HG03095 (cell line): ENCODE measurements at regions not wholly inside any gene's neighbourhood (a gene's known extent, or its start where the extent isn't known, plus 50 kb on each side); places are given as distances from the start of the nearest gene placed in this dataset.
"Not testable (repeated sequence)": the region's sequence is repeated elsewhere in the genome, so short reads cannot be mapped to it uniquely, and the experiment has no call there.

Experiments used
- ATAC-seq: cut with Tn5 transposase; IDR thresholded peaks from one replicate; pipeline ENCODE4 v1.9.1; 2021; ENCODE audit warnings: moderate library complexity; ENCODE audit not compliant: unreplicated experiment

DNA sequence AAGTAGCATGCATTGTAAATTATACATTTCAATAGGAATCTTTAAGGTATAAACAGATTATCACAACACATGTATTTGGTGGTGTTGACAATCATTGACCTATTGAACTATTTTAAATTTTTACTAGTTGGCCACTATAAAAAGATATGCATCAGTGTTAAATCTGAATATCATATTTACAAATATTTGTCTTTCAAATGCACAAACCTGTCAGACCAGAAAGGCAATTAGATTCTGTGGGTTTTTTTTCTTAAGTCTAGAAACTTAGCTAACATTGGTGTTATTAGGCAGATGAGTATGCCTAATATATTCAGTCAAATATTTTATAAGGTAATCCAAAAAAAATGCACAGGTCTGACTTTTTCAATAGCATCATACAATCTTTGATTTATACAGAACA is 241.4 kb upstream of the DGKB start:
- ATAC-seq: no peak

DNA sequence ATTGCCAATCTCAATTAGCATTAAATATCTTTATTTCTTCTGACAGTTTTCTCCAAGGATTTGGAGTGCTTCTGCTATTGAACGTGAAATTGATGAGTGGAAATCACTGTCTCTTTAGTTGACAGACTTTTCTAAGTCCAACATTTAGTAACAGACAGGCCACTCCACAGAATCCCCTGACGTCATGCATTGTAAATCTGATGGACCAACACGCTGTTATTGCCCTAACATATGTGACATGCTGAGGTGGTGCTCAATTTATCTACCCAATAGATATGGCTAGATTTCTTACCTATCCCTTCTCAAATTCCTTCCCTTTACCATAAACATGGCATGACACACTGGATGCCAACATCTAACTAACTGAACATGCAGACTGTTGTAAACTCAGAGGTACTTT is 240.6 kb upstream of the DGKB start:
- no peak for ATAC-seq

DNA sequence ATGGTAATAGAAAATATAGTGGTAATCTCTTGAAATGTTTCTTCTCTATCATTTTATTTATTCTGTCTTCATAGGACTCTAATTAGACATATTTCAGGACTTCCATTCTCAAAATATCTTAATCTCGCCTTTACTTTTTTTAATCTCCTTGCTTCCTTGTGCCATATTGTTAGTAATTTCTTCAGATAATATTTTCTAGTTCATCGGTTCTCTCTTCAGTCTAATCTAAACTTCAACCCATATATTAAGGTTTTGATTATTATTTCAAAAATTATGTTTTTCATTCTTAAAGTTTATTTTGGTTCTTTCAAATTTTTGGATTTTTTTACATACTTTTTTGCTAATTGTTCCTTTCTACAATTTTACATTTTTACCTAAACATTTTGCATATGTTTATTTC is 237.9 kb upstream of the DGKB start:
- ATAC-seq: no peak

DNA sequence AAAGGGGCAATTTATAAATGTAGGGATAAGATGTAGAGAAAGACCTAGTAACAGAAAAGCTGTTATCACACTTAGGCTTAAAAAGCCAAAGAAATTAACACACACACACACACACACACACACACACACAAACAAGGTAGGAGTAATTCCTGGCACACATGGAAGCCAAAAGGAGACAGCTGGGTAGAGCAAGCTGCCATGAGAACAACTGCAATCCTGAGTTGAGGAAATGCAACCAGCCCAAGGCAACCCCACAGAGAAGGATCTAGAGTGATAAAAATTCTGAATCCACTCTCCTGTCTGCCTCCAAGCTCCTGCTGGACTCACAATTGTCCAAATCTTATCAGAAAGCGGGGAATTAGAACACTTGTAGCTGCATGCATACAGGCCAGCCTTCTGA is 229.1 kb upstream of the DGKB start:
- ATAC-seq: no peak

DNA sequence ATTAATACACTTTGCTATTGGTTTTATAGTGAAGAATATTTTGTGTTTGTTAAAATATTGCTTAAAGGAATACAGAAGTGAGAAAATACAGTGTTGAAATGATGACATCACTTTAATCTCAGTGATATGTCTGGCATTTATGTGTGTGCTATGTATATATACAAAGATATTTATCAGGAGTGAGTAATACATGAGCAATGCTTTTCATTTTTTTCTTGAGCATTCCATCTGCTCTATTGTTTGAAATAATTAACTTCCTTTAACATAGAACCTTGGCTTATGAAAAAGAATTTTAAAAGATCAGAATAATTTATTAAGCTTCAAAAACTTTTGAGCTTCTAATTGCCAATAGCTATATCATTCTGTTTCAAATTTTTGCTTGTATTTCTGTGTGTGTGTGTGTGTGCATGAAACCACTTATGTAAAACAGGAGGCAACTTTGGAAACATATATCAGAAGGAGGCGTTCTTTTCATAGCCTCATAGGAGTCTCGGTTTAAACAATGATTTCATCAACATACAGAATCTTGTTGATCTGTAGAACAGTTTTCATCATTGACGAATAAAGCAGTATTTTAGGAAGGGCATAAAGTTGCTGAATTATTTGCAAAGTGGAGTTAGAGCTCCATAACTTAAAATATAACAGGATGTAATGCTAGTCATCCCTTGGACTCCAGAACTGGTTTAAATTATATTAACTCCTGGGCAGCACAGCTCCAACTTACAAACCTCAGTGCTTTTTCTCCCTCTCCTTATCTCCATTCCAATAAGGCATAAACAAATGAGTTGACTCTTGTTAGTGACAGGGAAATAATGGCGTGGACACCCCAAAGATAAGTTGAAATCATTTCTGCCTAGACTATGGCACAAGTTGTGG is 228.4 kb upstream of the DGKB start:
- ATAC-seq: no peak

DNA sequence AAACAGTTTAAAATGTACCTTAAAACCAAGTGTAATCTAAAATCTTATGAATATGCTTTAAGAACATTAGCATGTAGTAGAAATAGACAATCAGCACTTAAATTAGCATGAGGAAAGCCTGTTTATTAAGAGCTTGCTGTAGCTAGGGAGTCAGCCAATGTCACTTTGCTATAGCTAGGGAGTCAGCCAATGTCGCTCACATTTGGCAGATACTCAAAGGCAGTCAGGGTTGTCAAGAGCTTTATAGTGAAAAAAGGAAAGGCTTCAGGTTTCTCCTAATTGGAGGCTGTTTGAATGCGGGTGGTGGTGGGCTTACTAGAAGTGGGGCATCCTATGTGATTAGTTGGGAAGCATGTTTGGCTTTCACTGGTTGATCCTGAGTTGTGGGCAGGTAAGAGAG is 226.2 kb upstream of the DGKB start:
- ATAC-seq: no peak

DNA sequence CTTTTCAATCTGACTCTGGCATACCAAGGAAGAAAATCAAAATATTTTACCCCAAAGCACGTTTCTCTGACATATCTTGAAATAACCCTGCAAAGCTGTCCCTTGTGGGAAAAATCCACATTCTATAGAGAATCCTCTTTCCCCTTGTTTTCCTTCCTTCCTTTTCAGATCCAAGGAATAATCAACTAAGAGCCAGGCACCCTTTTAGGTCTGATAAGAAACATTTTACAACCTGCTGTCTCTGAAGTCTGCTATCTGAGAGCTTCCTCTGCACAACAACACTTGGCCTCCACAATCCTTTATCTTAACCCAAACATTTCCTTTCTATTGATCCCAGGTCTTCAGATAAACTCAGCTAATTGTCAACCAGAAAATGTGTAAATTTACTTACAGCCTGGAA is 224.1 kb upstream of the DGKB start:
- ATAC-seq: not testable (repeated sequence)

DNA sequence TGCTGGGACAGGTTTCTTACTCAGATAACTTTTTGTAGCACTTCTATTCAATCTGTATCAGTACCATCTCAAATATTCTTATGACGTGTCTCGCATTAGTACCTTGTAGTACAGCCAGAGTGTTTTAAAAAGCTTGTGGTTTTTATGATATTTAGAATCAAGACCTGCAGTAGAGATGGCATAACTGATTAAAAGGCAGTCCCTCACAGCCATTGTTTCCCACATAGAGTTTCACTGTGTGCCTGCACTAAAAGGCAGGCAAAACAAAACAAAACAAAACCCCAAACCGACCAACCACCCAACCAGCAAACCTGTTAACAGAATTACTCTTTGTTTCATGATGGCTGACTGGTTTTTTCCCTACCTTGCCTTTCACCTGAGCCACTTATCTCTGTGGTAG is 221.3 kb upstream of the DGKB start:
- no peak for ATAC-seq

DNA sequence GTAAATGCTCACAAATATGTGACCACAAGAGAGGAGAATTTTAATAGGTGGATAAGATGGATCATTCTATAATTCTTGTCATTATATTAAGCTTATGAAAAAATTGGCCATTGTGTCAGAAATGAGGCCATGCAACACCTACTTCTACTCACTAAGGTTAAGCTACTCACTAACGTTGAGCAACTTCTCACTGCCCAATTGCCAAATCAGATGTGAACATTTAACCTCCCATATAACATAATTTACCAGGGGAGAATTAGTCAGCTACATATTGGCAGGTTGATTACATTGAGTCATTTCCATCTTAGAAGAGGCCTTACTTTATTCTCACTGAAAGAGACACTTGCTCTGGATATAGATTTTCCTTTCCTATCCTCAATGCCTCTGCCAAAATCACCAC is 211.2 kb upstream of the DGKB start:
- ATAC-seq: no peak

DNA sequence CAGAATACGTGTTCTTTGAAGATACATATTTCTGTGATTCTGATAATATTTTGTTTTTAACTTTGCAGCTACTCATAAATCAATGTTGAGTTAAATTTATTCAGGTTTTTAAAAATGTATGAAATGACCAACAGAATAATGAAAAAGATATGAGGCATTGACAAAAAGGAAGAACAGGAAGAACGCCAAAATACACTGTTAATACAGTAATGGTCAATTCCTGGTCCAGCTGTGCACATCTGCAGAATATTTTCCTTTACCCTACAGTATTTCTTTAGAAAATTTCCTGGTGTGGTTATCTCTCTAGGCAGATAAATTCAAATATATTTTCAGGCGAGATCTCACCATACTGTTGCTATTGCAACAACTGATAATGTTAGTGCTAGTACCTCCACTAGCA is 203.2 kb upstream of the DGKB start:
- no peak for ATAC-seq

DNA sequence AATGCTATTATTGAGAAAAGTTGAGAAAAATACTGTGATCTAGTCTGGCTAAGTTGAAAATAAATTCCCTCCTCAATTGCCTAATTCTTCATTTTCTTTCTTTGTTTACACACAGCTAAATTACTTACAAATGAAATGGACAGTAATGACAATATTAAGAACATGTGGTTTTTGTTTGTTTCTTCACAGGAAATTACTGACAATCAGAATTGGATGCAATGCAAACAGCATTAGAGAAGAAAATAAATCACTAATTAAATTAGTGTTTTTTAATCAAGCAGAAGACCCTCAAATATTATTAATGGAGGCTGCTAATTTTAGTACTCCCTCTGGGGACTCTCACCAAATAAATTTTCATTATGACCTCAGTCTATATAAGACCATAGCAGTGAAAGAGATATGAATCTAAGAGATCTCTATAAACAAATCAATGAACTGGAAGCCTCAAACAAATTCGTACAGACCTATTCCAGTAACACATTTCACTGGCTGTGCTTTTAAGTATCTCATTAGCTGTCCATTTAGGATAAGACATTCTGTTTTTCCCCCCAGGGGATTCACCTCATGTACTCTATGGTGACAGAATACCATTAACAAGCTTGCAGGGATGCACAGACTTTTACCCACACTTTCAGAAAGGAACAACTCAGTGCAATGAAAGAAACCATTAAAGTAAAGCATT is 202.0 kb upstream of the DGKB start:
- ATAC-seq: no peak

DNA sequence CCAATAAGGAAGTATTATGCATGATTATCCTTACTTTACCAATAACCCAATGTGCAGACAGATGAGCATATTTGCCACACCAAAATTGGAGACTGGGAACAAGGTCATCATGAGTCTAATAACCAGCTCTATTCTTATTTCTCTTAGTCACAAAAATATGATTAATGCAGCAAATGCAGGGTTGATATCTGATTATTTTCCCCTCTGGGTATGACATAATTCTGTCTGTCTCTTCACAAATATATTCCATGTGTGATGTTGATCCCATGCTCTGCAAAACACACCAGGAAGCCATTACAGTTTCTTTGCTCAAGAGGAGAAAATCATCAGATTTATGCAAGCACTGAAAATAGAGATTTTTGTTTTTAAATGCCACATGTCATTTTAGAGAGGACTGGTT is 196.5 kb upstream of the DGKB start:
- ATAC-seq: no peak

DNA sequence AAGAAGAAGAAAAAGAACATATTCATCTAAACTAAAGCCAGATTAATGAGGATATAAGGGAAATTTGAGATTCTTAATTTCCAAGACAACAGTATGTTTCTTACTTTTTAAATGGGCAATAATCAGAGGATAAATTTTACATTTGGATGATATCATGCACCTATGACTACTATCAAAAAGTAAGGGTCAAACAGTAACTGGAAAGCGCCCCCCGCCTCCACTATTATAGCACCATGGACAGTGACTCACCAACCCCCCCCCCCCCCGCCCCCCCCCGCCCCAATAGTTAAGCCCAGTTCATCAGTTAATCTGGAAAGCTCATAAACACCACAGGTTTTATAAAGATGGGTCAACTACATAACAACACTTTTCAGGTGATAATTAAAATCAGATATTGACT is 194.3 kb upstream of the DGKB start:
- ATAC-seq: no peak

DNA sequence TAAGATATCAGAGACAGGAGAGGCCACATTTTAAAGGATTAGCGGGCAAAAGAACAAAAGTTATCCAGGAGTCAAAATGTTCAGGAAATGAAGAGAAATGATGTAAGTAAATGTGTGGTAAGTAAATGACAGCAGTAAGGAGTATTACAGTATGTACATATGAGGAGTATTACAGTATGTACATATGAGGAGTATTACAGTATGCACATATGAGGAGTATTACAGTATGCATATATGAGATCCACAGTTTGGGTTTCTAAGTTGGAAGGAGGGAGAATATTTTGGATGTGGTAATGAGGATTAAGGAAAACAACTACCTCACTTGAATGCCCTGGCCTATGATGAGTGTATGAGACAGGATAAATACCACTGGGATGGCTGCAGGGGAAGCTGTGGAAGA is 192.4 kb upstream of the DGKB start:
- ATAC-seq: no peak

DNA sequence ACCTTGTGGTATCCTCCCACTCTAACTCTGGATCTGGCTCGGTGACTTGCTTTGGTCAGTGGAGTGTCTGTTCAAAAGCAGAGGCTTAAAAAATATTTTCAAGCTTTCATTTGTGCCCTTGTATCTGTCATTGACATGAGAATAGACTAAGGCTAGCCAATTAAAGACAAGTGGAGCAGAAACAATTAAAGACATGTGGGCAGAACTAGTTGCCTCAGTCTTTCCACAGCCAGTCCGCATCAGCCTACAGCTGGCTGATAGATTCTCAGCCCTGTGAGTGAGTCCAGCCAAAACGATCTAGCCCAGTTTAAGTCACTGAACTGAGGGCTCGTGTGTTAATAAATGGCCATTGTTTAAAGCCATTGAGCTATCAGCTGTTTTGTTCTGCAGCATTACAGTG is 185.2 kb upstream of the DGKB start:
- no peak for ATAC-seq

DNA sequence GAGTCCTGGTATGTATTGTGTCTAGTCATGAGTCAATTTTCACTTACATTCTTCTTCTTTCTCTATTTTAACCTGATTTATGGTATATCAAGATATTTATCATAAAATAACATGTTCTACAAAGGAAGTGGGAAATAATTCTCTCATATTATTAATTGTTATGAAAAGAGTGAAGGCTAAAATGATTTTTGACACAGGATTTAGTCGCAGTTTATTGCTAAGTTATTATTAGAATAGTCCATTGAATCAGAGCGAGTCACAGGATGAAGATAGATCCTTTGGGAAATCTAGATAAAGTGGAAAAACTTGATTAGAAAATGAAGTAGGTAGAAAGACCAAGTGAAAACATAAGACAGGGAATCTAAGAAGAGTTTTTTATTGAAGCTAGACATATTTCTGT is 184.3 kb upstream of the DGKB start:
- ATAC-seq: no peak

DNA sequence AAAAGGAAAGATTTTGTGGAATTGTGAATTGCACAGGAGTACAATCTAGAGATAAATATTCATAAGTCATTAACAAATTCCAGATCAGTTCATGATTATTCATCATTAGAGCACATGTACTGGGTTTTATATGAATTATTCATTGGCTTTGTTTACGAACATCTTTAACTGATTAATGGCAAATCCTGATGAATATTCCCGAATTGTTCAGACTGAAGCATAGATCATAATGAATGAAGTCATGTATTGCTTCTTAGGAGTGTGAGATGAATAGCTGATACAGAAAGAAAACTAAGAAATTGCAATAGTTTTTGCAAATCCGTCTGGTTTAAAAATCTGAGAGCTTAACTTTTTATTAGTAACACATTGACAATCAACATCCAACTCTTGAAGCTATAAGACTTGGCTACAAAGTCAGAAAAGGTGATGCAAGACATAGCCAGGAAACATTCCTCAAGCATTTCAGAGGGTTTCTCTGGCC is 183.6 kb upstream of the DGKB start:
- no peak for ATAC-seq

DNA sequence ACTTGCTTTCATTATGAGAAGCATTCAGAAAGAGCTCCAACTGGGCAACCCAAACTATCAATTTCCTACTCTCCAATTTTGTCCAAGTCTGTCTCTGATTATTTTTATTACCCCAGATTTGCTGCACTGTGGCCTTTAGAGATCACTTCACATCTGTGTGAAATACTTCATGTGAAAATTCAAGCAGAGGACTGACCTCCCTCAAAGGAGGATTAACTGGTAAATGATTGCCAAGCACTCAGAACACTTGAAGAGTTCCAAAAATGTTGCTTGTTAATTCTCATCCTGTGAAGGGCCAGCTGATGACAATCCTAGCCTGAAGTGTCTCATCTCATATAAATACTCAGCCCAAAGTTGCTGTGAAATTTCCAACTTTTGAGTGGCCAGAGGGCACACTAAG is 182.8 kb upstream of the DGKB start:
- no peak for ATAC-seq

DNA sequence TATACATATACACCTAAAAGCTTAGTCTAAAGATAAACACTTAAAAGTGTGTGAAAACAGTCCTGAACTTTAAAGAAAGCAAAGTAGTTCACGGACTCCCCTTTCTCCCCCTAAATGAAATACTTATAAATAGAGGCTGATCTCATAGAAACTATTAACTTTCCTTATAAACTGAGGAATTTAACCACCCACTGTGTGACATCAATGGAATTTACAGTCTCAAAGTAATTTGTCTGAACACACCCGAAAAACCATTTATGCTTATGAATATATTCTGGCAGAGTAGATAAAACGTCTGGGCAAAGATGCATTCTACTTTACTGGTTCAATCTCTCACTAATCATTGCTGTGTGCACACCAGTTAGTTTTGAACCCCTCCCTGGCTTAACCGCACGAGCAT is 181.8 kb upstream of the DGKB start:
- no peak for ATAC-seq

DNA sequence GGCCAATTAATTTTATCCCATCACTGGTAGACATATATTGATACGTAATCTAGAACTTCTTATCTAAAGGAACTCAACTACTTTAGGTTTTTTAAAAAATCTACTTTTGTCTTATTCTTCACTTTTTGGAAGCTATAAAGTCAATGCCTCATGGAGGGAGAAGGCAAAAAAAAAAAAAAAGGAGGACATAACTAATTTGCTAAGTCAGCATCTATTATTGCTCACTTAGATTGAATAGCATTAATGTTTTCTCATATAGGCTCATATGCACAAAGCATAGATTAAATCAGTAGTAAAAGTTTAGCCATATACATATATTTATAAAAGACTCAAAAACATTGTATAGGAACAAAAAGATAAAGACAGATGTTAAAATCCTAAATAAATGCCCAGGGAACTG is 179.3 kb upstream of the DGKB start:
- no peak for ATAC-seq

DNA sequence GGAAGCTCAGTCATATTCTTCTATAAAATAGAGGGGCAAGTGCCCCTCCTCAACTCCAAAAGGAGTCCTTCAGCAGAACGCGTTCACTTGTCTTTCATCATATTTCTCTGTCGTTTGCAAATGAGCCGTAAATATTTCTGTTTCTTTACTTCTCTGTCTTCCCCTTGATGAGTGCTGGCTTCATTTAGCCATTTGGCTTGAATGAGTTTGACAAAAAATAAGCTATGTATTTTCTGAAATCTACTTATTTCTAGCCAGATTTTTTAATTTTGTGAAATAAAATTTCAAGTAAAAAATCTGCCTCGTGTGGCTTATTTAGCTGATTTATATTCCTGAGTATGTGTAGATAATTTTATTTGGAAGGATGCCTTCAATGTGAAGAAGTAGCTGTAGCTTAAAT is 170.8 kb upstream of the DGKB start:
- no peak for ATAC-seq

DNA sequence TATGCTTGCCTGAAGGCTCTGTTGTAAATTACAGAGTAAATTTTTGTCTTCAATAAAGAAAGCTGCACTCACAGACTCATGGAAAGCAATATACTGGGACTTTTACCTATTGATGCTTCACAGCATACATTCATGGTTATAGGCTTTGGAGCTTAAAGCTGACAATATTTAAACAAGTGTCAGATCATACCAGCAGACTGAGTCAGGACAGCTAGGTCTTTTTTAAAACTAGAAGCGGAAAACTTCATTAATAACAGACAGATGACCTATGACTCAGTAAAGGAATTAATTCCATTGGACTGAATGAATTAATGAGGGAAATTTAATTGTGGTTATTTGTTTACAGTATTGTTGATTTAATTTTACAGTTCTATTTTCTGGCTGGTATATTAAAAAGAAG is 165.8 kb upstream of the DGKB start:
- ATAC-seq: no peak

DNA sequence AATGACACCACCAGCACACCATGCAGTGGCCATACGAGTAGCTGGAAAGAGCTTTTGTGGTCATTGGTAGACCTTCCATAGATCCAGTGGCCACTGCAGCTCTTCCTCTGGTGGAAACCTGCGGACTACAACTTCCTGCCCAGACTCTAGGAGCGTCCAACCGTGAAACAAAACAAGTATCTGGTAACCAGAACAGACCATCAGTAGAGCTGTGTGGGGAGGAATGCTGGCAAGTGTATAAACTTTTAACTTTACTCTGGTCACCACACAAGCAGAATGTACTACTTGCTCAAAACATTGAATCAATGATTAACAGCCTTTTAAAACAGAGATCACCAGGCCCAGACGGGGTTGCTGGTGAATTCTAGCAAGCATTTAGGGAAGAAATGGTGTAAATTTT is 154.7 kb upstream of the DGKB start:
- ATAC-seq: no peak
